Urinary bladder (tissue), 3 donors: ENCODE measurements at regions not wholly inside any gene's neighbourhood (a gene's known extent, or its start where the extent isn't known, plus 50 kb on each side); places are given as distances from the start of the nearest gene placed in this dataset.

Source experiments
- DNase-seq: peaks from one replicate; pipeline ENCODE4 v3.0.0-alpha.2; 2015; ENCODE audit errors: extremely low spot score
- H3K27ac ChIP-seq: one replicate; pipeline ENCODE4 v1.5.1; 2013; ENCODE audit warnings: low read depth, mild to moderate bottlenecking, moderate library complexity
- H3K36me3 ChIP-seq: one replicate; pipeline ENCODE4 v1.6.1; 2013; ENCODE audit warnings: mild to moderate bottlenecking, moderate library complexity; ENCODE audit not compliant: insufficient read depth
- H3K4me1 ChIP-seq: one replicate; pipeline ENCODE4 v1.6.1; 2013; ENCODE audit warnings: mild to moderate bottlenecking, moderate library complexity; ENCODE audit not compliant: insufficient read depth
- H3K4me3 ChIP-seq: one replicate; pipeline ENCODE4 v1.5.1; 2013; ENCODE audit warnings: low read depth, low read length
- WGBS: extraction: QIAGEN DNeasy Blood & Tissue Kit; methylation state at CpG from one replicate; pipeline ENCODE4 v1.1.7; 2013; 5-methylcytosine and 5-hydroxymethylcytosine counted together
- donor health status: healthy with polysubstance abuse.
- donor health status: healthy.

- Histone ChIP-seq H3K27ac (no peak overlapping the region), H3K4me3 (no peak overlapping the region), H3K4me1 (no peaks in the 10 kb centered on the region), H3K36me3 (no peaks in the 10 kb centered on the region)
- 66% methylated on average over 4 of the region's 4 CpGs for WGBS
- DNase-seq: no peak
These were observed 221.6 kb upstream of the ASCC3 start for GRCh38 chr6:101102702-101103101.

- Histone ChIP-seq H3K36me3 (no peaks in the 10 kb centered on the region), H3K4me3 (no peak overlapping the region), H3K4me1 (no peaks in the 10 kb centered on the region), H3K27ac (no peak overlapping the region)
- 77% methylated on average over 4 of the region's 4 CpGs for WGBS
- no peak for DNase-seq
These were observed 227.2 kb upstream of the ASCC3 start for GRCh38 chr6:101108286-101108685.

DNA sequence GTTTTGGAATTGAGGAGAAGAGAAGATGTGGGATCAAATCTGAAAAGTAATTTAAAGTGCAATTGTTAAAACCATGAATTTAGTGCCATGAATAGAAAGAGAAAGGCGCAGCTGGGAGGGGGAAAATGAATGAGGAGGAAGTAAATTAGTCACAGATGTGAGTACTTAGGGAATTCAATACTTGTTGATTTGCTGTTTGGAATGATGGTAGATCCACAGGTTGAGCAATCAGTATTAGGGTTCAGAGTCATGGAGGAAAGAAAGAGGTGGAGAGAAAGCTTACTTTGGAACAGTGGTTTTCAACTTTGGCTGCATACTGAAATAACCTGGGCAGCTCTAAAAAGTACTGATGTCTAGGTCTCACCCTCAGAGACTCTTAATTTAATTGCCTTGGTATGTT lies 229.7 kb upstream of the ASCC3 start:
- WGBS: 81% methylated on average over 1 of the region's 1 CpG
- H3K27ac ChIP-seq: no peak overlapping the region
- no peak overlapping the region for H3K4me3 ChIP-seq
- no peaks in the 10 kb centered on the region for H3K36me3 ChIP-seq
- DNase-seq: no peak
- H3K4me1 ChIP-seq: no peaks in the 10 kb centered on the region

DNA sequence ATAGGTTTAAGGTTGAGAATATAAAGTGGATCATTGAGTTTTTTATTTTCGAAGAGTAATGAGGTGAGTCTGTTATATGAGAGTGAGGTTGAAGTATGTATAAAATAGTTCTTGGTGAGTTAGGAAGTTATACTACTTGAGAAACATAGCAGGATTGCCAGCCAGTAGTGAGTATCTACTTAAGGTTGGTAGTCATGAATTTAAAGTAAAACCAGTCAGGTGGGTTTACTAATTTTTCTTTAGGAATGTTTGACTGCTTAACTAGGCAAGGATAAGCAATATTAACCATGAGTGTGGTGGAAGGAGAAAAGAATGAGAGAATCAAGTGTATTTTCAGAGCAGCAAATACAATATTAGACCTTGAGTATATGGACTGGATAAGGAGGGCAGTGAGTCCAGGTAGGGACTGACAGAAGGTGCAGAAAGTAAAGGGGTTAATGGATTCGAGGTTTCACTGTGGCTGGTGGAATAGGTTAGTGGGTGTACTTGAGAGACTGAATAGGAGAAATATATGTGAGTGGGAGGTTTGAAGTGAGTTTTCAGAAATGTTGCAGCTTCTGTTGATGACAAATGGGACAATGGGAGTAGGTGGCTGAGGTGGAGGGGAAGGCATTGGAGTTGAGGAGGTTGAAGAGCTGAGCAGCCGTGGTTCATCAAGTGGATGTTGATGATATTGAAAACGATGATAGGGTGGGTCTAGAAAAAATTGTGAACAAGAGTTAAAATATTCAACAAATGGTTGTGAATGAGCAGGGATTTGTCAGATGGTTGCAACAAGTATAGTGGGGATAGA lies 232.5 kb upstream of the ASCC3 start:
- no peak overlapping the region for H3K4me3 ChIP-seq
- H3K36me3 ChIP-seq: no peaks in the 10 kb centered on the region
- no peak for DNase-seq
- H3K4me1 ChIP-seq: no peaks in the 10 kb centered on the region
- H3K27ac ChIP-seq: no peak overlapping the region
- WGBS: 75% methylated on average over 4 of the region's 4 CpGs

DNA sequence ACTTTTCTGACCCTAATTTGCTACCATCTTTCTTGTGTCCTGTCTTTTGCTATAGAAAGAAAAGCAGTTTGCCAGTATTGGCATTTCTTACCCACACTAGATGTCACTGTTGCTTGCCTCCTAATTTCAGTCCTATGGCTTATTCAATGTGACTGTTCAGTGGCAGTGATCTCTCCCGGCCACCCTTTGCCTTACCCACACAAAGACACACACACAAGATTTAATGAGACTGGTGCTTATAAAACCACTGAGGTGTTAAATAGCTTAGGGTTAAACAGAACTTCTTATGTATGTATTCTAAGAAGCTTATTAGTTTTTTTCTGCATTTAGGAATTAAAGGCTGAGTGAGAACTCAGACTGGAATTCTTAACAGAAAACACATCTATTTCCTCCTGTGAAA lies 233.6 kb upstream of the ASCC3 start:
- 8% methylated on average over 1 of the region's 1 CpG for WGBS
- peak; percentile 11 for DNase-seq
- Histone ChIP-seq H3K27ac (no peak overlapping the region), H3K4me3 (no peak overlapping the region), H3K36me3 (no peaks in the 10 kb centered on the region), H3K4me1 (no peaks in the 10 kb centered on the region)

GRCh38 chr6:101116337-101116736 lies 235.2 kb upstream of the ASCC3 start:
- no peak for DNase-seq
- Histone ChIP-seq H3K4me1 (no peaks in the 10 kb centered on the region), H3K4me3 (no peak overlapping the region), H3K27ac (no peak overlapping the region), H3K36me3 (no peaks in the 10 kb centered on the region)
- WGBS: 95% methylated on average over 5 of the region's 5 CpGs

DNA sequence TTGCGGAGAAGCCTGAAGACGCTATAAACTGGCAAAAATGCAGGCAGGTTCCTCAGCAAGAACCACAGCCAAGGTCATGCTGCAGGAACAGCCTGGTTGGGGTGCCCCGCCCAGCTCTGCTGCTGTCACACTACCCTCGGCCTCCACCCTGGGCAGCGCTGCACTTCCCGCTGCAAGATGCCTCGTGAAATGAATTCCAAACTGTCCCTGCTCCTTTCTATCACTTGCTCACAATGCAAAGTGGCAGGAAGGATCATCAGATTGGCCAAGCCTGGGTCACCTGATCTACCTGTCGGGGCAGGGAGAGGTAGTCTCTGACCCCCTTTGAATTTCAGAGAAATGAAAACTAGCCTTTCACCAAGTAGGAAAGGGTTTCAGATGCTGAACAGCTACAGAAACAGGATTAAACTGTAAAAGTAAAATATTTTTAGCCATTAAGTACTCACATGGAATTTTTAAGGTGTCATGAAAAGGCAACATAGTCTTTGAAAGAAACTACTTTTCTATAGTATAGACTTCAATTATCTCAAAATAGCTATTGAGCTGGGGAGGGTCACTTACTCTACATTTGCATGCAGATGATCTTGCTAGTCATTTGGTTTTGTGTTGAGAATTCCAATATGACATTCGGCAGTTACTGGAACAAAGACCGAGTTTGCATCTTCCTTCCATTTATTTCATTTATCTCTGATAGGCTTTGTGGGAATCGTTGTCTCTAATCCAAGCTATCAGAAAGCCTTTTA lies 236.4 kb upstream of the ASCC3 start:
- Histone ChIP-seq H3K4me3 (no peak overlapping the region), H3K4me1 (no peaks in the 10 kb centered on the region), H3K36me3 (no peaks in the 10 kb centered on the region), H3K27ac (no peak overlapping the region)
- no peak for DNase-seq
- 32% methylated on average over 11 of the region's 11 CpGs for WGBS

GRCh38 chr6:101118136-101118396 lies 236.9 kb upstream of the ASCC3 start:
- no peak for DNase-seq
- Histone ChIP-seq H3K27ac (no peak overlapping the region), H3K4me1 (no peaks in the 10 kb centered on the region), H3K36me3 (no peaks in the 10 kb centered on the region), H3K4me3 (no peak overlapping the region)
- 16% methylated on average over 1 of the region's 1 CpG for WGBS

DNA sequence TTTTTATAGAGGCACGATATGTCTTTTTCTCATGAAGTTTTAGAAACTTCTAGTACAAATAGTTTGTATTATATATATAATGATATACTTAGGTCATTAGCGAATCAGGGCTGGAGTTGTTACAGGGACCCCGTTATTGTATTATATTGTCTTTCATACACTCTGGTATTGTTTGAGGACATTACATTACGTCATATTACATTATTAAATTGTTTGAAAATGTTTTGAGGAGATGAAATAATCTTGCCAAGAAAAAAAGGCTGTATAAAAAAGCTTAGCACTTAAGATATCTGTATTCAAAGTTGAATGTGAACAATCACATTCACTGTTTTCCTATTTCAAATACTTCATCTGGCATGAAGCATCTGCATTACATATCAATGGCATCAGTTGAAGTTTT lies 239.6 kb upstream of the ASCC3 start:
- no peaks in the 10 kb centered on the region for H3K4me1 ChIP-seq
- DNase-seq: no peak
- H3K36me3 ChIP-seq: no peaks in the 10 kb centered on the region
- 79% methylated on average over 4 of the region's 4 CpGs for WGBS
- H3K4me3 ChIP-seq: no peak overlapping the region
- no peak overlapping the region for H3K27ac ChIP-seq

DNA sequence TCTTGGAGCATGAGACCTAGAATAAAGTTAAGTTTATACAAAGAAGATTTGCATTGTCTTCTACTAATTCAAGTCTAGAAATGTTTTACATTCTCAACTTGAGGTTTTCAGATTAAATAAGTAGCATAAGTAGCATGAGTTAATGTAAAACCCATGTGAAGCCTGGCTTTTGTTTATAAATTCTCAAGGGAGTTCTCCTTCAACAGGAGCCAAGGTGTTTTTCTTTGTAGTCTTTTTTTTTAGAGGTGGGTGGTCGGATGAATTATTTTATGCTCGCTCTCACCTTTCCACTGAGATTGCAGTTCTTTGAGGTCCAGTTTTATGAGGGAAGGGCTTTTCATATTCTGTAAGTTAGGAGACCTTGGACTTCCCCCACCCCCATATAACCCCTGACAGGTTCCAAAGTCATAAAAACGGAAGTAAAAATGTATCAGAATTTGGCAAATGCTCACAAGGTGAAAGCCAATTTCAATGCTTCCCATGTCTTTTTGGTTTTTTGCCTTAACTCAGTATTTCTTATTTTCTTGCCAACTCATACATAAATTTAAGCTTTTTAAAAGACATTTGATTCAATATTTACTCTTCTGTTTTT lies 244.3 kb upstream of the ASCC3 start:
- no peak for DNase-seq
- no peaks in the 10 kb centered on the region for H3K36me3 ChIP-seq
- H3K4me1 ChIP-seq: no peaks in the 10 kb centered on the region
- no peak overlapping the region for H3K27ac ChIP-seq
- H3K4me3 ChIP-seq: no peak overlapping the region
- WGBS: 63% methylated on average over 3 of the region's 3 CpGs

GRCh38 chr6:101126501-101126900 lies 245.4 kb upstream of the ASCC3 start:
- H3K27ac ChIP-seq: no peak overlapping the region
- DNase-seq: no peak
- H3K36me3 ChIP-seq: no peaks in the 10 kb centered on the region
- 36% methylated on average over 3 of the region's 3 CpGs for WGBS
- no peaks in the 10 kb centered on the region for H3K4me1 ChIP-seq
- H3K4me3 ChIP-seq: no peak overlapping the region

DNA sequence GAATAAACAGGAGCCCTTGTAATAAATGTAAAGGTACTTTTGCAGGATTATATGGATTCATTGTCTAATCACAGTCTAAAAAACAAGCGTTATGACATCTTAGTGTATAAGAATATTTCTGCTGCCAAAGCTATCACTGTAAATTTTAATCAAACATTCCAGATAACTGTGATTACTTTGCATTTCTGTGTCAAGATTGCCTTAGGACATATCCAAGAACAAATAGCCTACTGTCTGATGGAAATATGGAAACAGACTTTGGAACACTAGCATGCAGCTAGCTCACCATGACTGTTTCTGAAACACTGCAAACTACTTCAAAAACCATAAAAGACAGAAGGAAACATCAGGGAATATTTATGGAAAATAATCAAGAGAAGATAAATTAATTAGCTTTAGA lies 248.7 kb upstream of the ASCC3 start:
- Histone ChIP-seq H3K27ac (no peak overlapping the region), H3K36me3 (no peaks in the 10 kb centered on the region), H3K4me3 (no peak overlapping the region), H3K4me1 (no peaks in the 10 kb centered on the region)
- WGBS: 63% methylated on average over 1 of the region's 1 CpG
- DNase-seq: no peak

DNA sequence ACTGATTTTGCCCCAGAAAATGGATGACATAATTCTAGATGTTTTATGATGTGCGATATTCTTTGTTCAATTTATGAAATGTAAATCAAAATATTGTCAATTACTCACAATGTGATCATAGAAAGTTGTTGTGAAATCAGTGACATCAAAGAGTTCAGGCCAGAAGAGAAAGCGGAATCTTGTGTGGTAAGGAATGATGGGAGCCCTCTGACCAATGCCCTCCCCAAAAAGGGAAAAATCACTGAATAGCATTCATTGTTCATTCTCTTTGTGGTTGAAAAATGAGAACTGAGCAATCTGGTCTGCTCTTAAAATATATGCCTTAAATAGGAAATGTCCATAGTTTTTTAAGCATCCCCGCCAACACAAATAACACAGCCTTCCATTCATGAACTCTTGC lies 247.1 kb upstream of the GRIK2 start:
- no peak overlapping the region for H3K27ac ChIP-seq
- no peaks in the 10 kb centered on the region for H3K4me1 ChIP-seq
- no peak for DNase-seq
- H3K4me3 ChIP-seq: no peak overlapping the region
- WGBS: 90% methylated on average over 3 of the region's 3 CpGs
- H3K36me3 ChIP-seq: no peaks in the 10 kb centered on the region

GRCh38 chr6:101150226-101150625 lies 243.3 kb upstream of the GRIK2 start:
- no peaks in the 10 kb centered on the region for H3K36me3 ChIP-seq

More at GRCh38 chr6:101150226-101150625, 243.3 kb upstream of the GRIK2 start:
- no peak overlapping the region for H3K4me3 ChIP-seq
- no peaks in the 10 kb centered on the region for H3K4me1 ChIP-seq
- no peak for DNase-seq
- H3K27ac ChIP-seq: no peak overlapping the region
